ENCODE measurements at regions not wholly inside any gene's neighbourhood (a gene's known extent, or its start where the extent isn't known, plus 50 kb on each side); places are given as distances from the start of the nearest gene placed in this dataset.

- TF ChIP-seq CTCF (IDR thresholded peaks at IDR 0.05) = no peak
- no peaks in the 10 kb centered on the region for H3K9me3 ChIP-seq
- DNase-seq = peak in 1 of 2 donors; percentile 43
- H3K4me3 ChIP-seq = no peak overlapping the region
- peaks cover 0 to 3% (median 2%) of the 10 kb centered on the region in 3 donors for H3K27me3 ChIP-seq (ENCODE audit: insufficient read depth in 3 of 3, low read length in 2 of 3)
- no peaks in the 10 kb centered on the region for H3K4me1 ChIP-seq
- no peak overlapping the region for H3K27ac ChIP-seq
- intact Hi-C loops (cut with DNase I) = no loop called here
- WGBS, 3 donors = 48 to 57% (median 56%) methylated on average over 11 of the region's 11 CpGs
- H3K36me3 ChIP-seq (ENCODE audit: insufficient read depth in 1 of 2, low read depth in 1 of 2) = no peaks in the 10 kb centered on the region
- no peak for ATAC-seq
These were observed 66.1 kb upstream of the MLN start for GRCh38 chr6:33869826-33870423.

- no peak overlapping the region for H3K27ac ChIP-seq
- no peak for TF ChIP-seq CTCF (IDR thresholded peaks at IDR 0.05)
- H3K4me3 ChIP-seq = no peak overlapping the region
- no peaks in the 10 kb centered on the region for H3K9me3 ChIP-seq
- ATAC-seq (no peak), DNase-seq (no peak)
- peaks cover 0 to 3% (median 2%) of the 10 kb centered on the region in 3 donors for H3K27me3 ChIP-seq (ENCODE audit: insufficient read depth in 3 of 3, low read length in 2 of 3)
- intact Hi-C loops (cut with DNase I) = no loop called here
- no peaks in the 10 kb centered on the region for H3K4me1 ChIP-seq
- WGBS, 3 donors = 69 to 89% (median 87%) methylated on average over 5 of the region's 5 CpGs
- no peaks in the 10 kb centered on the region for H3K36me3 ChIP-seq (ENCODE audit: insufficient read depth in 1 of 2, low read depth in 1 of 2)
These were observed 65.3 kb upstream of the MLN start for GRCh38 chr6:33869121-33869520.

- intact Hi-C loops (cut with DNase I) = no loop called here
- peaks cover 0 to 3% (median 2%) of the 10 kb centered on the region in 3 donors for H3K27me3 ChIP-seq (ENCODE audit: insufficient read depth in 3 of 3, low read length in 2 of 3)
- DNase-seq (no peak), ATAC-seq (no peak)
- H3K4me3 ChIP-seq = no peak overlapping the region
- H3K36me3 ChIP-seq (ENCODE audit: insufficient read depth in 1 of 2, low read depth in 1 of 2) = no peaks in the 10 kb centered on the region
- H3K9me3 ChIP-seq = no peaks in the 10 kb centered on the region
- H3K27ac ChIP-seq = no peak overlapping the region
- TF ChIP-seq CTCF (IDR thresholded peaks at IDR 0.05) = no peak
- WGBS, 3 donors = 72 to 92% (median 72%) methylated on average over 3 of the region's 3 CpGs
- H3K4me1 ChIP-seq = no peaks in the 10 kb centered on the region
These were observed 64.3 kb upstream of the MLN start for GRCh38 chr6:33868141-33868540.

GRCh38 chr6:33865478-33866077 is 61.8 kb upstream of the MLN start:
- Histone ChIP-seq H3K4me1 (no peaks in the 10 kb centered on the region), H3K27ac (no peak overlapping the region), H3K27me3 (ENCODE audit: insufficient read depth in 3 of 3, low read length in 2 of 3) (peaks cover 0 to 15% (median 0%) of the 10 kb centered on the region in 3 donors), H3K4me3 (no peak overlapping the region), H3K36me3 (ENCODE audit: insufficient read depth in 1 of 2, low read depth in 1 of 2) (no peaks in the 10 kb centered on the region), H3K9me3 (no peaks in the 10 kb centered on the region)
- ATAC-seq = no peak
- no peak for TF ChIP-seq CTCF (IDR thresholded peaks at IDR 0.05)
- WGBS, 3 donors = 66 to 91% (median 88%) methylated on average over 4 of the region's 4 CpGs
- peak in 1 of 2 donors; percentile 5 for DNase-seq
- intact Hi-C loops (cut with DNase I) = no loop called here

All from psoas muscle (tissue), 7 donors.